Fibroblast of skin of right biceps (primary cell): ENCODE measurements at regions not wholly inside any gene's neighbourhood (a gene's known extent, or its start where the extent isn't known, plus 50 kb on each side); places are given as distances from the start of the nearest gene placed in this dataset.

Experiments
- DNase-seq: peaks from one replicate; pipeline ENCODE4 v3.0.0-alpha.2; 2013

- peak; percentile 62 for DNase-seq
Measured at GRCh38 chr12:107449891-107450290, 235.7 kb upstream of the PWP1 start.

GRCh38 chr12:107450541-107450940, 235.1 kb upstream of the PWP1 start:
- no peak for DNase-seq

GRCh38 chr12:107451246-107451645, 234.4 kb upstream of the PWP1 start:
- DNase-seq: no peak

- DNase-seq: no peak
Measured at GRCh38 chr12:107454109-107454830, 231.3 kb upstream of the PWP1 start.

GRCh38 chr12:107457362-107457935, 228.2 kb upstream of the PWP1 start:
- DNase-seq: no peak

- DNase-seq: no peak
Measured at GRCh38 chr12:107458163-107458562, 227.4 kb upstream of the PWP1 start.

- DNase-seq: no peak
Measured at GRCh38 chr12:107458990-107459389, 226.6 kb upstream of the PWP1 start.

GRCh38 chr12:107459641-107460040, 226.0 kb upstream of the PWP1 start:
- no peak for DNase-seq

- DNase-seq: peak; percentile 92
Measured at GRCh38 chr12:107461222-107461975, 224.2 kb upstream of the PWP1 start.

- no peak for DNase-seq
Measured at GRCh38 chr12:107462428-107463332, 222.9 kb upstream of the PWP1 start.

GRCh38 chr12:107464644-107465043, 221.0 kb upstream of the PWP1 start:
- DNase-seq: no peak

GRCh38 chr12:107465625-107466024, 220.0 kb upstream of the PWP1 start:
- DNase-seq: no peak

- no peak for DNase-seq
Measured at GRCh38 chr12:107467716-107468115, 217.9 kb upstream of the PWP1 start.

GRCh38 chr12:107468182-107468581, 217.4 kb upstream of the PWP1 start:
- DNase-seq: no peak

GRCh38 chr12:107469011-107469410, 216.6 kb upstream of the PWP1 start:
- DNase-seq: no peak

GRCh38 chr12:107470645-107471044, 215.0 kb upstream of the PWP1 start:
- DNase-seq: no peak

GRCh38 chr12:107472308-107472707, 213.3 kb upstream of the PWP1 start:
- no peak for DNase-seq

- no peak for DNase-seq
Measured at GRCh38 chr12:107474099-107474498, 211.5 kb upstream of the PWP1 start.

- DNase-seq: no peak
Measured at GRCh38 chr12:107474639-107475539, 210.7 kb upstream of the PWP1 start.

- DNase-seq: no peak
Measured at GRCh38 chr12:107475900-107476299, 209.7 kb upstream of the PWP1 start.

- DNase-seq: no peak
Measured at GRCh38 chr12:107477018-107477417, 208.6 kb upstream of the PWP1 start.
